H1 (cell line): ENCODE measurements at regions not wholly inside any gene's neighbourhood (a gene's known extent, or its start where the extent isn't known, plus 50 kb on each side); places are given as distances from the start of the nearest gene placed in this dataset.

Experiments
- CTCF ChIA-PET: fragments of 300-600 bp; sonication (Branson Sonifier 250); formaldehyde crosslinking; loops from one replicate; lab custom pipeline; 2021; ENCODE audit not compliant: partially characterized antibody; lab: Charles Lee
- POLR2A ChIA-PET: fragments of 300-600 bp; sonication (Branson Sonifier 250); formaldehyde crosslinking; loops from one replicate; lab custom pipeline; 2021; ENCODE audit warnings: inconsistent platforms; ENCODE audit not compliant: partially characterized antibody; lab: Charles Lee
- DNase-seq, 2 experiments: peaks; one replicate each; pipeline versions ENCODE4 v3.0.0 to v3.0.0-alpha.2; 2010 to 2022; ENCODE audit warnings: low spot score in 2 of 2, low read depth in 1 of 2, mixed read lengths in 1 of 2
- FAIRE-seq: peaks from 2 replicates; lab custom pipeline; 2011; peaks lifted over from hg19 to GRCh38; lab: Jason Lieb, UNC
- H2AFZ ChIP-seq: 2 replicates; pipeline ENCODE4 v1.8.1; 2012; ENCODE audit warnings: low read length, inconsistent platforms
- H2AK5ac ChIP-seq: 2 replicates; pipeline ENCODE4 v1.6.1; 2013; ENCODE audit warnings: low read depth, low read length
- H2BK120ac ChIP-seq: replicated peaks from 2 replicates; pipeline ENCODE3; 2013; ENCODE audit warnings: low read depth, low read length, inconsistent platforms
- H2BK12ac ChIP-seq: 2 replicates; pipeline ENCODE4 v1.6.1; 2013; ENCODE audit warnings: low read depth, low read length
- H2BK15ac ChIP-seq: 2 replicates; pipeline ENCODE4 v1.6.1; 2013; ENCODE audit warnings: low read length
- H2BK20ac ChIP-seq: 2 replicates; pipeline ENCODE4 v1.6.1; 2013; ENCODE audit warnings: low read length
- H2BK5ac ChIP-seq: 2 replicates; pipeline ENCODE4 v1.6.1; 2013; ENCODE audit warnings: low read depth, low read length
- H3K14ac ChIP-seq: 2 replicates; pipeline ENCODE4 v1.6.1; 2013; ENCODE audit warnings: inconsistent platforms; ENCODE audit not compliant: insufficient read length
- H3K18ac ChIP-seq: 2 replicates; pipeline ENCODE4 v1.6.1; 2013; ENCODE audit warnings: low read length; ENCODE audit errors: extremely low read depth
- H3K23ac ChIP-seq: 2 replicates; pipeline ENCODE4 v1.6.1; 2013; ENCODE audit warnings: inconsistent platforms; ENCODE audit not compliant: insufficient read length
- H3K23me2 ChIP-seq: 2 replicates; pipeline ENCODE4 v1.6.1; 2013; ENCODE audit warnings: low read depth, low read length
- H3K27ac ChIP-seq: 2 replicates; pipeline ENCODE4 v1.6.1; 2011; ENCODE audit warnings: low read depth, low read length, inconsistent platforms
- H3K27me3 ChIP-seq, 4 experiments: replicated peaks in 1 of 4; 1 replicate in 1 of 4; 2 replicates in 3 of 4; pipeline versions ENCODE4 v1.6.1 to v1.8.1; 2011 to 2013; ENCODE audit warnings: low read length in 3 of 4, mild to moderate bottlenecking in 3 of 4, inconsistent platforms in 2 of 4, mixed read lengths in 2 of 4, moderate library complexity in 1 of 4; ENCODE audit not compliant: control insufficient read depth in 3 of 4, insufficient read depth in 3 of 4; ENCODE audit errors: extremely low read depth in 1 of 4
- H3K36me3 ChIP-seq, 4 experiments: 2 replicates each; pipeline versions ENCODE4 v1.6.1 to v1.8.1; 2011 to 2013; ENCODE audit warnings: mild to moderate bottlenecking in 4 of 4, low read length in 3 of 4, moderate library complexity in 2 of 4, control low read depth in 1 of 4, inconsistent platforms in 1 of 4; ENCODE audit not compliant: insufficient read depth in 4 of 4, control insufficient read depth in 2 of 4
- H3K4ac ChIP-seq: replicated peaks from 2 replicates; pipeline ENCODE3; 2013; ENCODE audit warnings: low read length, low read depth, mixed read lengths, inconsistent platforms; ENCODE audit not compliant: insufficient read length
- H3K4me1 ChIP-seq, 4 experiments: replicated peaks in 1 of 4; 1 replicate in 1 of 4; 2 replicates in 3 of 4; pipeline versions ENCODE4 v1.6.1 to v1.8.1; 2011 to 2013; ENCODE audit warnings: low read length in 3 of 4, inconsistent platforms in 2 of 4, mixed read lengths in 1 of 4; ENCODE audit not compliant: insufficient read depth in 4 of 4, control insufficient read depth in 3 of 4
- H3K4me2 ChIP-seq, 2 experiments: 2 replicates each; pipeline versions ENCODE4 v1.6.1 to v1.8.1; 2011 to 2013; ENCODE audit warnings: low read depth in 2 of 2, low read length in 2 of 2, control low read depth in 1 of 2, inconsistent platforms in 1 of 2, mild to moderate bottlenecking in 1 of 2; ENCODE audit not compliant: insufficient read depth in 1 of 2
- H3K4me3 ChIP-seq, 4 experiments: fragments of 200-600, 300-600 bp in 1 of 4; sonication (generic), shearing (Covaris generic), sonication (Bioruptor Twin) in 1 of 4; 2 replicates each; pipeline versions ENCODE4 v1.5.1 to v1.8.1; 2011 to 2016; ENCODE audit warnings: low read length in 4 of 4, low read depth in 3 of 4, control low read depth in 2 of 4, inconsistent platforms in 2 of 4, mild to moderate bottlenecking in 2 of 4, mixed read lengths in 1 of 4, moderate library complexity in 1 of 4; ENCODE audit not compliant: insufficient read depth in 2 of 4; ENCODE audit errors: extremely low read depth in 1 of 4
- H3K56ac ChIP-seq: replicated peaks from 2 replicates; pipeline ENCODE3; 2013; ENCODE audit warnings: low read depth, mild to moderate bottlenecking, mixed read lengths, low read length, inconsistent platforms; ENCODE audit not compliant: insufficient read length
- H3K79me1 ChIP-seq: 2 replicates; pipeline ENCODE4 v1.6.1; 2013; ENCODE audit warnings: low read depth, low read length, control low read depth
- H3K79me2 ChIP-seq, 2 experiments: 2 replicates each; pipeline versions ENCODE4 v1.6.1 to v1.8.1; 2012 to 2013; ENCODE audit warnings: low read length in 2 of 2, mild to moderate bottlenecking in 2 of 2, inconsistent platforms in 1 of 2; ENCODE audit not compliant: insufficient read depth in 2 of 2, control insufficient read depth in 1 of 2
- H3K9ac ChIP-seq, 4 experiments: replicated peaks in 1 of 4; 1 replicate in 1 of 4; 2 replicates in 3 of 4; pipeline versions ENCODE4 v1.6.1 to v1.8.1; 2011 to 2013; ENCODE audit warnings: low read depth in 3 of 4, low read length in 3 of 4, control low read depth in 2 of 4, mild to moderate bottlenecking in 2 of 4, moderate library complexity in 2 of 4, inconsistent platforms in 1 of 4; ENCODE audit errors: extremely low read depth in 1 of 4
- H3K9me3 ChIP-seq, 2 experiments: 2 replicates each; pipeline versions ENCODE4 v1.6.1 to v1.8.1; 2012 to 2013; ENCODE audit warnings: mild to moderate bottlenecking in 2 of 2, moderate library complexity in 2 of 2, control low read depth in 1 of 2, inconsistent platforms in 1 of 2, low read depth in 1 of 2, low read length in 1 of 2, mixed read lengths in 1 of 2; ENCODE audit not compliant: insufficient read depth in 2 of 2
- H4K20me1 ChIP-seq, 2 experiments: replicated peaks in 1 of 2; 2 replicates each; pipeline versions ENCODE3 to v1.8.1; 2011 to 2013; ENCODE audit warnings: inconsistent platforms in 2 of 2, low read length in 2 of 2, mild to moderate bottlenecking in 1 of 2; ENCODE audit not compliant: insufficient read depth in 2 of 2, control insufficient read depth in 1 of 2
- H4K5ac ChIP-seq: 2 replicates; pipeline ENCODE4 v1.6.1; 2013; ENCODE audit warnings: low read length, low read depth, mixed read lengths, inconsistent platforms; ENCODE audit not compliant: insufficient read length
- H4K8ac ChIP-seq: 2 replicates; pipeline ENCODE4 v1.8.0; 2013; ENCODE audit warnings: mild to moderate bottlenecking, moderate library complexity, low read length, inconsistent platforms; ENCODE audit not compliant: insufficient read depth; ENCODE audit errors: extremely low read depth
- H4K91ac ChIP-seq: replicated peaks from 2 replicates; pipeline ENCODE3; 2013; ENCODE audit warnings: low read length, mixed read lengths, inconsistent platforms; ENCODE audit not compliant: insufficient read length
- BCL11A ChIP-seq, 2 experiments: IDR thresholded peaks; one replicate each; pipeline ENCODE4 v1.6.1; 2011; ENCODE audit warnings: low read depth in 2 of 2, low read length in 2 of 2, mild to moderate bottlenecking in 2 of 2
- CREB1 ChIP-seq: IDR thresholded peaks from 2 replicates; pipeline ENCODE4 v1.6.1; 2012; ENCODE audit warnings: inconsistent platforms
- FOSL1 ChIP-seq: IDR thresholded peaks from 2 replicates; pipeline ENCODE4 v1.6.1; 2011; ENCODE audit warnings: mild to moderate bottlenecking, low read depth, low read length, moderate library complexity; ENCODE audit not compliant: insufficient read depth
- GABPA ChIP-seq: IDR thresholded peaks from 2 replicates; pipeline ENCODE4 v1.6.1; 2011; ENCODE audit warnings: mild to moderate bottlenecking, low read length, moderate library complexity, borderline replicate concordance; ENCODE audit not compliant: insufficient read depth
- JUND ChIP-seq: IDR thresholded peaks from 2 replicates; pipeline ENCODE4 v1.6.1; 2011; ENCODE audit warnings: mild to moderate bottlenecking, improper control_type of control experiment, low read length
- RNF2 ChIP-seq: fragments of 200-900, 300-1000 bp; sonication (generic); IDR thresholded peaks from 2 replicates; pipeline ENCODE4 v1.7.1; 2016; ENCODE audit warnings: borderline replicate concordance, low read depth, mild to moderate bottlenecking, antibody characterized with exemption, low read length; ENCODE audit not compliant: poor library complexity, severe bottlenecking; ENCODE audit errors: missing control alignments
- RXRA ChIP-seq: IDR thresholded peaks from 2 replicates; pipeline ENCODE4 v1.6.1; 2011; ENCODE audit warnings: low read depth, mild to moderate bottlenecking, low read length, moderate library complexity; ENCODE audit not compliant: insufficient read depth
- SP4 ChIP-seq: IDR thresholded peaks from 2 replicates; pipeline ENCODE4 v1.6.1; 2012; ENCODE audit warnings: low read length, inconsistent platforms
- SUZ12 ChIP-seq: fragments of 200-600 bp; sonication (generic); IDR thresholded peaks from 2 replicates; pipeline ENCODE4 v1.6.1; 2012; ENCODE audit warnings: mild to moderate bottlenecking, inconsistent platforms, low read length, moderate library complexity, mixed read lengths
- TAF7 ChIP-seq: optimal IDR thresholded peaks from 2 replicates; pipeline ENCODE3; 2011; ENCODE audit warnings: low read depth, mild to moderate bottlenecking, inconsistent platforms, low read length, moderate library complexity, borderline replicate concordance
- TF ChIP-seq, protein P1 (sequence below): IDR thresholded peaks from 2 replicates; pipeline ENCODE4 v1.6.1; 2011; ENCODE audit warnings: low read length, improper control_type of control experiment

DNA sequence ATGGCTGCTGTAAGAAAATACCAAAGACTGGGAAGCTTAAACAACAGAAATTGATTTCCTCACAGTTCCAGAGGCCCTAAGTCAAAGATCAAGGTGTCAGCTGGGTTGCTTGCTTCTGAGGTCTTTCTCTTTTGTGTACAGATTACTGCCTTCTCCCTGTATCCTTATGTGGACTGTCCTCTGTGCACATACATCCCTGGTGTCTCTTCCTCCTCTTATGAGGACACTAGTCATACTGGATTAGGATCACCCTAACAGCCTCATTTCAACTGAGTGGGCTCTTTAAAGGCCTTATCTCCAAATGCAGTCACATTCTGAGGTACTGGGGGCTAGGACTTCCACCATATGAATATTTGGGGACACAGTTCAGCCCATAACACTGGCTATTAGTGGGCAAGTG lies 130.0 kb upstream of the DTNBP1 start:
- ChIA-PET POLR2A (no interaction called here), CTCF (no interaction called here)
- H4K91ac ChIP-seq, result no peak overlapping the region

More for the DNA sequence above, 130.0 kb upstream of the DTNBP1 start:
- H3K27ac ChIP-seq, result no peak overlapping the region
- H3K4me3 ChIP-seq, result no peak overlapping the region
- H4K20me1 ChIP-seq, result no peaks in the 10 kb centered on the region
- peaks cover 0 to 4% of the 10 kb centered on the region in 2 experiments; a peak in 3 of 4 replicates for H3K9me3 ChIP-seq
- no peak overlapping the region for H3K4me2 ChIP-seq
- DNase-seq (no peak), FAIRE-seq (no peak)
- no peak for TF ChIP-seq SP4
- TF ChIP-seq RNF2, result no peak
- TF ChIP-seq CREB1, result no peak
- TF ChIP-seq, protein P1, sequence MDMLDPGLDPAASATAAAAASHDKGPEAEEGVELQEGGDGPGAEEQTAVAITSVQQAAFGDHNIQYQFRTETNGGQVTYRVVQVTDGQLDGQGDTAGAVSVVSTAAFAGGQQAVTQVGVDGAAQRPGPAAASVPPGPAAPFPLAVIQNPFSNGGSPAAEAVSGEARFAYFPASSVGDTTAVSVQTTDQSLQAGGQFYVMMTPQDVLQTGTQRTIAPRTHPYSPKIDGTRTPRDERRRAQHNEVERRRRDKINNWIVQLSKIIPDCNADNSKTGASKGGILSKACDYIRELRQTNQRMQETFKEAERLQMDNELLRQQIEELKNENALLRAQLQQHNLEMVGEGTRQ, result no peak
- no peak for TF ChIP-seq SUZ12
- TF ChIP-seq RXRA, result no peak
- TF ChIP-seq BCL11A (IDR thresholded peaks at IDR 0.05; ENCODE audit: low read depth in 2 of 2, low read length in 2 of 2), result no peak
- no peak for TF ChIP-seq FOSL1
- no peak for TF ChIP-seq GABPA
- TF ChIP-seq JUND, result no peak
- no peak for TF ChIP-seq TAF7
- no peak overlapping the region for H2AK5ac ChIP-seq
- H3K27me3 ChIP-seq, result no peaks in the 10 kb centered on the region
- no peak overlapping the region for H2BK5ac ChIP-seq
- H3K79me1 ChIP-seq, result no peaks in the 10 kb centered on the region
- no peak overlapping the region for H3K4ac ChIP-seq
- H4K5ac ChIP-seq, result no peak overlapping the region
- H4K8ac ChIP-seq, result no peak overlapping the region
- no peaks in the 10 kb centered on the region for H3K23me2 ChIP-seq
- H3K23ac ChIP-seq, result no peak overlapping the region
- no peak overlapping the region for H3K18ac ChIP-seq
- H2BK20ac ChIP-seq, result no peak overlapping the region
- H3K56ac ChIP-seq, result no peak overlapping the region
- no peak overlapping the region for H2BK120ac ChIP-seq
- no peak overlapping the region for H2BK15ac ChIP-seq
- H3K9ac ChIP-seq, result no peak overlapping the region
- H3K79me2 ChIP-seq, result no peaks in the 10 kb centered on the region
- H2BK12ac ChIP-seq, result no peak overlapping the region
- no peak overlapping the region for H2AFZ ChIP-seq
- H3K14ac ChIP-seq, result no peak overlapping the region
- H3K4me1 ChIP-seq, result no peaks in the 10 kb centered on the region
- peaks cover 0 to 3% (median 0%) of the 10 kb centered on the region in 4 experiments; a peak in 1 of 8 replicates for H3K36me3 ChIP-seq
